ENCODE measurements at regions not wholly inside any gene's neighbourhood (a gene's known extent, or its start where the extent isn't known, plus 50 kb on each side); places are given as distances from the start of the nearest gene placed in this dataset.

DNA sequence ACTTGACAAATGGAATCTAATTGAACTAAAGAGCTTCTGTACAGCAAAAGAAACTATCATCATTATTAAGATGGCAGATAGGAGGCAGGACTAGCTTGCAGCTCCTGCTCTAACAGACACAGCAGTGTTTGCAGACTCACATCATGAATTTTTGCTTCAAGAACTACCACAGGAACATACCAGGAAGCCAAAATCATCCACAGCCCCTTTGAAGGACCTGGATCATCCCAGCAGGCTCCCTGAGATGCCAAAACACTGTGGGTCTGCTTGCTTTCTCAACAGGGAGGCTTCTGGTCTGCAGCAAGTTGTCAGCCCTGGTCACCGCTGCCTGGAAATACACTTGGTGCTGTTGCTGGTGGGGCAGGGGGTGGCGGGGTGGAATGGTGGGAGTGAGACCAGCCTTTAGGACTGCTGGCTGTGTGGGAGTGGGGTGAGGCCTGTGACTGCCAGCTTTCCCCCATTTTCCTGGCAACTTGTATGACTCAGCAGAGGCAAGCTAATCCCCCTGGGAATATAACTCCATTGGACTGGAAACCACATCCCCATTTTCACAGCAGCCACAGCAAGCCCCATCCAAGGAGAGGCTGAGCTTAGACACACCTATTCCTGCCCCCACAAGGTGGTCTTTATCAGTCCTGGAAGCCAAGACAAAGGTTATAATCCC is 533.8 kb upstream of the CYLC2 start:
- no peaks in the 10 kb centered on the region for H3K4me1 ChIP-seq

DNA sequence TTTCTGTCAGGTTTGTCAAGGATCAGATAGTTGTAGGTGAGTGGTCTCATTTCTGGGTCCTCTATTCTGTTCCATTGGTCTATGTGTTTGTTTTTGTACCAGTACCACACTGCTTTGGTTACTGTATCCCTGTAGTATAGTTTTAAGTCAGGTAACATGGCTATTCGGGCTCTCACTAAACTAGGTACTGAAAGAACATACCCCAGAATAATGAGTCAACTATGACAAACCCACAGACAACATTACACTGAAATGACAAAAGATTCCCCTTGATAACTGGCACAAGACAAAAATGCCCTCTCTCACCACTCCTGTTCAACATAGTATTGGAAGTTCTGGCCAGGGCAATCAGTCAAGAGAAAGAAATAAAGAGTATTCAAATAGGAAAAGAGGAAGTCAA is 535.3 kb upstream of the CYLC2 start:
- Histone ChIP-seq H3K27me3 (no peaks in the 10 kb centered on the region), H3K4me1 (no peaks in the 10 kb centered on the region), H3K4me3 (no peak overlapping the region), H3K9me3 (no peaks in the 10 kb centered on the region), H3K27ac (no peak overlapping the region), H3K36me3 (no peaks in the 10 kb centered on the region)
- DNase-seq (ENCODE audit: low spot score in 2 of 2), result no peak
- WGBS, result 69% methylated on average over 1 of the region's 1 CpG
- TF ChIP-seq, protein P1, sequence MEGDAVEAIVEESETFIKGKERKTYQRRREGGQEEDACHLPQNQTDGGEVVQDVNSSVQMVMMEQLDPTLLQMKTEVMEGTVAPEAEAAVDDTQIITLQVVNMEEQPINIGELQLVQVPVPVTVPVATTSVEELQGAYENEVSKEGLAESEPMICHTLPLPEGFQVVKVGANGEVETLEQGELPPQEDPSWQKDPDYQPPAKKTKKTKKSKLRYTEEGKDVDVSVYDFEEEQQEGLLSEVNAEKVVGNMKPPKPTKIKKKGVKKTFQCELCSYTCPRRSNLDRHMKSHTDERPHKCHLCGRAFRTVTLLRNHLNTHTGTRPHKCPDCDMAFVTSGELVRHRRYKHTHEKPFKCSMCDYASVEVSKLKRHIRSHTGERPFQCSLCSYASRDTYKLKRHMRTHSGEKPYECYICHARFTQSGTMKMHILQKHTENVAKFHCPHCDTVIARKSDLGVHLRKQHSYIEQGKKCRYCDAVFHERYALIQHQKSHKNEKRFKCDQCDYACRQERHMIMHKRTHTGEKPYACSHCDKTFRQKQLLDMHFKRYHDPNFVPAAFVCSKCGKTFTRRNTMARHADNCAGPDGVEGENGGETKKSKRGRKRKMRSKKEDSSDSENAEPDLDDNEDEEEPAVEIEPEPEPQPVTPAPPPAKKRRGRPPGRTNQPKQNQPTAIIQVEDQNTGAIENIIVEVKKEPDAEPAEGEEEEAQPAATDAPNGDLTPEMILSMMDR (IDR thresholded peaks at IDR 0.05), result no peak
- TF ChIP-seq POLR2AphosphoS5 (IDR thresholded peaks at IDR 0.05), result no peak
- TF ChIP-seq EP300 (IDR thresholded peaks at IDR 0.05), result no peak
- no peak for TF ChIP-seq POLR2A (IDR thresholded peaks at IDR 0.05)

More for the DNA sequence above, 533.8 kb upstream of the CYLC2 start:
- Histone ChIP-seq H3K27ac (no peak overlapping the region), H3K4me3 (no peak overlapping the region), H3K36me3 (no peaks in the 10 kb centered on the region), H3K27me3 (no peaks in the 10 kb centered on the region), H3K9me3 (no peaks in the 10 kb centered on the region)
- DNase-seq (ENCODE audit: low spot score in 2 of 2), result no peak
- 100% methylated on average over 2 of the region's 2 CpGs for WGBS
- TF ChIP-seq POLR2A (IDR thresholded peaks at IDR 0.05), result no peak
- TF ChIP-seq, protein P1 (IDR thresholded peaks at IDR 0.05), result no peak
- TF ChIP-seq EP300 (IDR thresholded peaks at IDR 0.05), result no peak
- no peak for TF ChIP-seq POLR2AphosphoS5 (IDR thresholded peaks at IDR 0.05)

DNA sequence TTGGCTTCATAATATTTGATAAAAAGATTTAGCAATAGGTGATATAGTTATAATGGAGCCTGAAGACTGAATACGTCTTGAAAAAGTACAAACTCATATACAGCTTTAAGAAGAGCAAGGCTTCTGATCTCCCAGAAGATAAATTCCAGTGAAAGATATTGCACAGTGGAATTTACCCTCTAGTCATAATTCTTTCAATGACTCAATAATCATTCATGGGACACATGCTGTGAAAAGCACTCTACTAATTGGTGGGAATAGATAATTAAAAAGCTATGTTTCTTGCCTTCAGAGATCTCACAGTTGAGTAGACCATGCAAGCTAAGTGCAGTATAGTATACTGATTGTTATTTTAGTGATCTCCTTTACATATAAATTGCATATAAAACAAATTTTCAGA is 538.6 kb upstream of the CYLC2 start:
- Histone ChIP-seq H3K27me3 (no peaks in the 10 kb centered on the region), H3K9me3 (no peaks in the 10 kb centered on the region), H3K4me1 (no peaks in the 10 kb centered on the region), H3K27ac (no peak overlapping the region), H3K4me3 (no peak overlapping the region), H3K36me3 (no peaks in the 10 kb centered on the region)
- 39% methylated on average over 1 of the region's 1 CpG for WGBS
- DNase-seq (ENCODE audit: low spot score in 2 of 2), result no peak
- no peak for TF ChIP-seq EP300 (IDR thresholded peaks at IDR 0.05)
- no peak for TF ChIP-seq POLR2A (IDR thresholded peaks at IDR 0.05)
- TF ChIP-seq POLR2AphosphoS5 (IDR thresholded peaks at IDR 0.05), result no peak
- TF ChIP-seq, protein P1 (IDR thresholded peaks at IDR 0.05), result no peak

DNA sequence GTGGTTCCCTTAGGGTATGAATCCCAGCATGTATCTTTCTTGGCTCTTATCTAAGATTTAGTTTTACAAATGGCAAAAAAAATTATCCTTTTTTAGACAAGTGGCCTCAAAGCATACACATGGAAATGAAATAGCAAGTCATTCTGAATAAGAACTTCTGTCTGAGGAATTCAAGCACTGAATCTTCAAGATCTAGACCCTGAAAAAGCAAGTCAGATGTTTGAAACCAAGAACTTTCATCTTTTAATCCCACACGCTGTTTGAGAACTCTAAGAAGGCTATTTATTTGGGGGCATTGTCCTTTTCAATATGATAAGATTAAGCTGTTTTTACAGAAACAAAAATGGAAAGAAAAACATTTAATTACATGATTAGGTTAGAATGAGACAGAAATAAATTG is 549.2 kb upstream of the CYLC2 start:
- WGBS, result 70% methylated on average over 1 of the region's 1 CpG
- TF ChIP-seq POLR2AphosphoS5 (IDR thresholded peaks at IDR 0.05), result no peak
- no peak for TF ChIP-seq EP300 (IDR thresholded peaks at IDR 0.05)
- TF ChIP-seq POLR2A (IDR thresholded peaks at IDR 0.05), result no peak
- TF ChIP-seq, protein P1 (IDR thresholded peaks at IDR 0.05), result no peak
- H3K4me3 ChIP-seq, result no peak overlapping the region
- no peak for DNase-seq (ENCODE audit: low spot score in 2 of 2)
- H3K36me3 ChIP-seq, result no peaks in the 10 kb centered on the region
- no peaks in the 10 kb centered on the region for H3K4me1 ChIP-seq
- H3K27me3 ChIP-seq, result no peaks in the 10 kb centered on the region
- no peak overlapping the region for H3K27ac ChIP-seq
- peaks cover 4% of the 10 kb centered on the region for H3K9me3 ChIP-seq

DNA sequence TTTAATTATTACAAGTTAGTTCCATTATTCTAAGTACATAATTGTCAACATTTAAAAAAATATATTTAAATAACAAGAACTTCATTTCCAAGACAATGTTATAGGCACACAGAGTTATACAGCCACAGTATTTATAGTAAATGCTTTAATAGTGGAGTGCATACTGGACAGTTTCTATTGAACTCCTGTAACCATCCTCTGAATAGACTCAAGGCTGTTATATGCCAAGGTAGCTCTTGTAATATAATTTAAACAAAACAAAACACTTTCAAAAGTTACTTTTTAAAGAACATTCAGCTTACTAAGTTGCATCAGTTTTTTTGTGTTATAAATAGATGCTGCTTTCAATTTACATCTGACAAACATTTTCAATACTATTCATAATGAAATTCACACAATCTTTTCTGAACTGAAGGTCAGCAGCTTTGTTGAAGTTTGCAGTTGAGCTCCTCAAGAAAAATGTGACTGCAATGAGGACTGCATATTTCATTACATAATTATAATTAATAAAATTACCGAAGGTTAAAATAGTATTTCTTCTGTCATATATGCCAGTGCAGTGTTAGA is 549.9 kb upstream of the CYLC2 start:
- no peak for DNase-seq (ENCODE audit: low spot score in 2 of 2)
- H3K27ac ChIP-seq, result no peak overlapping the region
- TF ChIP-seq EP300 (IDR thresholded peaks at IDR 0.05) (no peak), POLR2A (IDR thresholded peaks at IDR 0.05) (no peak), POLR2AphosphoS5 (IDR thresholded peaks at IDR 0.05) (no peak)
- TF ChIP-seq, protein P1 (IDR thresholded peaks at IDR 0.05), result no peak
- no peak overlapping the region for H3K4me3 ChIP-seq
- no peaks in the 10 kb centered on the region for H3K27me3 ChIP-seq
- H3K9me3 ChIP-seq, result peaks cover 4% of the 10 kb centered on the region
- H3K4me1 ChIP-seq, result no peaks in the 10 kb centered on the region
- 67% methylated on average over 1 of the region's 1 CpG for WGBS
- no peaks in the 10 kb centered on the region for H3K36me3 ChIP-seq
